ENCODE measurements at regions not wholly inside any gene's neighbourhood (a gene's known extent, or its start where the extent isn't known, plus 50 kb on each side); places are given as distances from the start of the nearest gene placed in this dataset.
"Not testable (repeated sequence)": the region's sequence is repeated elsewhere in the genome, so short reads cannot be mapped to it uniquely, and the experiment has no call there.

DNA sequence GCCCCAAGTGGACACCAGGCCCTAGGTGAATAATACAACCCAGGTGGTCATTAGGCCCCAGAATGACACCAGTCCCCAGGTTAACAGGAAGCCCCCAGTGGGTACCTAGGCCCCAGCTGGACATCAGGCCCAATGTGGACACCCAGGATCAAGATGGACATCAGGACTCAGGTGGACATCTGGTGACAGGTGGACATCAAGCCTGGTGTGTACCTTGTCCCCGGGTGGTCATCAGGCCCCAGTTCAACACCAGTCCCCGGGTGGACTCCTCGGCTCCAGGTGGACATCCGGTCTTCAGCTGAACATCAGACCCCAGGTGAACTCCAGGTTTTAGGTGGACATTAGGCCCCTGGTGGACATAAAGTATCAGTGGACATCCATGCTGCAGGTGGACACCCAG, 524.6 kb downstream of the FOXD4L4 start:
- WGBS, 2 donors (ENCODE audit: low coverage in 1 of 2), result no CpG with 5 or more reads among the region's 4 CpGs

DNA sequence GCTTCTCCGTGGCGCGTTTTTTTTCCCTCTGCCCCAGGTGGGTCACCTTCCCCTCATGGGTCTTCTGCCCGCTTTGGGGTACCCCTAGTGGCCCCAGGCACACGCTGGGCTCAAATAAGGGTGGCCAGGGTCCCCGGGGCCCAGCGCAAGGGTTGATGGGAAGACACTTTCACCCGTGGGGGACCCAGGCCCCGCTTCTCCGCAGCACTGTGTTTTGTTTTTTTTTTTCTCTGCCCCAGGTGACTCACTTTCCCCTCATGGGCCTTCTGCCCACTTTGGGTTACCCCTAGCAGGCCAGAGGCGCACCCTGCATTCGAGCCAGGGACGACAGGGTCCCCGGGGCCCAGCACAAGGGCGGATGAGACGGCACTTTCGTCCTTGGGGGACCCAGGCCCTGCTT, 526.7 kb downstream of the FOXD4L4 start:
- not testable (repeated sequence) for H3K27me3 ChIP-seq, H3K4me1 ChIP-seq, H3K4me3 ChIP-seq, H3K9me3 ChIP-seq, H3K27ac ChIP-seq, H3K36me3 ChIP-seq, ATAC-seq
- WGBS, 2 donors (ENCODE audit: low coverage in 1 of 2), result 80 to 94% methylated on average over 5 to 11 of the region's 17 CpGs

More for the DNA sequence above, 524.6 kb downstream of the FOXD4L4 start:
- H3K27ac ChIP-seq, H3K36me3 ChIP-seq, H3K4me1 ChIP-seq, H3K9me3 ChIP-seq, ATAC-seq, H3K27me3 ChIP-seq, H3K4me3 ChIP-seq: not testable (repeated sequence)

GRCh38 chr9:66264786-66265185, 527.8 kb downstream of the FOXD4L4 start:
- 94% methylated on average over 9 of the region's 24 CpGs; no CpG with 5 or more reads in 1 of the 2 donors for WGBS, 2 donors (ENCODE audit: low coverage in 1 of 2)
- not testable (repeated sequence) for H3K36me3 ChIP-seq, H3K27ac ChIP-seq, ATAC-seq, H3K9me3 ChIP-seq, H3K27me3 ChIP-seq, H3K4me1 ChIP-seq, H3K4me3 ChIP-seq

DNA sequence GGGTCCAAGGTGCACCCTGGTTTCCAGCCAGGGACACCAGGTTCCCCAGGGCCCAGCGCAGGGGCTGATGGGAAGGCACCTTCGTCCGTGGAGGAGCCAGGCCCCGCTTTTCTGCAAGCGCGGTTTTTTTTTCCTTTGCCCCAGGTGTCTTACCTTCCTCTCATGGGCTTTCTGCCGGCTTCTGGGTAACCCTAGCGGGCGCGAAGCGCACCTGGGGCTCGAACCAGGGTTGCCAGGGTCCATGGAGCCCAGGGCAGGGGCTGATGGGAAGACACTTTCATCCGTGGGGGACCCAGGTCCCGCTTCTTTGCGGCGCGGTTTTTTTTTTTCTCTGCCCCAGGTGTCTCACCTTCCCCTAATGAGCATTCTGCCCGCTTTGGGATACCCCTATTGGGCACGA, 529.3 kb downstream of the FOXD4L4 start:
- WGBS, 2 donors (ENCODE audit: low coverage in 1 of 2), result no CpG with 5 or more reads among the region's 19 CpGs
- not testable (repeated sequence) for ATAC-seq, H3K27me3 ChIP-seq, H3K36me3 ChIP-seq, H3K27ac ChIP-seq, H3K9me3 ChIP-seq, H3K4me1 ChIP-seq
- H3K4me3 ChIP-seq, result peak overlapping the region in 1 of 2 donors; percentile 28

GRCh38 chr9:66266856-66267430, 530.0 kb downstream of the FOXD4L4 start:
- ATAC-seq, H3K4me1 ChIP-seq, H3K9me3 ChIP-seq, H3K27me3 ChIP-seq, H3K36me3 ChIP-seq, H3K27ac ChIP-seq: not testable (repeated sequence)
- WGBS, 2 donors (ENCODE audit: low coverage in 1 of 2), result no CpG with 5 or more reads among the region's 31 CpGs
- peak overlapping the region in 1 of 2 donors; percentile 37 for H3K4me3 ChIP-seq

DNA sequence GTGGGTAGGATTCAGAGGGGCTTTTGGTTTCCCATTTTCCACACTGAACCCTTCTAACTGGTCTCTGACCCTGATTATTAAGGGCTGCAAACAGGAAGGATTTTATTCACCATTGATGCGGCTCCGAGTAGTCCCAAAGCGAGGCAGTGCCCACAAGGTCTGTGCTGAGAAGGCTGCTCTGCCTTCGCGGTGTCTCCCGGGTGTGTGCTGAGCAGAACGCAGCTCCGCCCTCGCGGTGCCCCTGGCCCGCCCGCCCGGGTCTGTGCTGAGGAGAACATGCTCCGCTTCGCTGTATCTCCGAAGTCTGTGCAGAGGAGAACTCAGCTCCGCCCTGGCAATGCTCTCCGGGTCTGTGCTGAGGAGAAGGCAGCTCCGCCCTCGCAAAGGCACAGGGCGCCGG, 530.7 kb downstream of the FOXD4L4 start:
- not testable (repeated sequence) for H3K36me3 ChIP-seq, ATAC-seq, H3K27me3 ChIP-seq, H3K9me3 ChIP-seq, H3K4me1 ChIP-seq
- Histone ChIP-seq H3K27ac (peak overlapping the region in 1 of 4 donors; percentile 56), H3K4me3 (peak overlapping the region in 1 of 2 donors; percentile 37)
- WGBS, 2 donors (ENCODE audit: low coverage in 1 of 2), result no CpG with 5 or more reads among the region's 22 CpGs

- H3K4me3 ChIP-seq, result peak overlapping the region in 1 of 2 donors; percentile 39
- H3K4me1 ChIP-seq, H3K36me3 ChIP-seq, H3K9me3 ChIP-seq, H3K27me3 ChIP-seq, H3K27ac ChIP-seq, ATAC-seq: not testable (repeated sequence)
- WGBS, 2 donors (ENCODE audit: low coverage in 1 of 2), result no CpG with 5 or more reads among the region's 26 CpGs
Observed at GRCh38 chr9:66269024-66269423, 532.1 kb downstream of the FOXD4L4 start.

- TF ChIP-seq POLR2A (IDR thresholded peaks at IDR 0.05), result peak in 1 of 2 donors; percentile 29
- no CpG with 5 or more reads among the region's 42 CpGs for WGBS, 2 donors (ENCODE audit: low coverage in 1 of 2)
- ATAC-seq, result not testable (repeated sequence)
Observed at GRCh38 chr9:66269783-66270182, 532.8 kb downstream of the FOXD4L4 start.

GRCh38 chr9:66278809-66279208, 541.9 kb downstream of the FOXD4L4 start:
- not testable (repeated sequence) for H3K27ac ChIP-seq, H3K4me1 ChIP-seq, H3K4me3 ChIP-seq, H3K36me3 ChIP-seq, ATAC-seq, H3K9me3 ChIP-seq, H3K27me3 ChIP-seq
- WGBS, 2 donors (ENCODE audit: low coverage in 1 of 2), result no CpG with 5 or more reads among the region's 5 CpGs

More at GRCh38 chr9:66269783-66270182, 532.8 kb downstream of the FOXD4L4 start:
- H3K27me3 ChIP-seq, H3K36me3 ChIP-seq, H3K9me3 ChIP-seq, H3K4me1 ChIP-seq: not testable (repeated sequence)
- H3K27ac ChIP-seq, result peak overlapping the region; percentile 34 to 84 (median 83)
- peak overlapping the region; percentile 61 to 71 for H3K4me3 ChIP-seq

All from gastroesophageal sphincter (tissue), 4 donors.